ENCODE measurements at regions not wholly inside any gene's neighbourhood (a gene's known extent, or its start where the extent isn't known, plus 50 kb on each side); places are given as distances from the start of the nearest gene placed in this dataset.
"Not testable (repeated sequence)": the region's sequence is repeated elsewhere in the genome, so short reads cannot be mapped to it uniquely, and the experiment has no call there.

DNA sequence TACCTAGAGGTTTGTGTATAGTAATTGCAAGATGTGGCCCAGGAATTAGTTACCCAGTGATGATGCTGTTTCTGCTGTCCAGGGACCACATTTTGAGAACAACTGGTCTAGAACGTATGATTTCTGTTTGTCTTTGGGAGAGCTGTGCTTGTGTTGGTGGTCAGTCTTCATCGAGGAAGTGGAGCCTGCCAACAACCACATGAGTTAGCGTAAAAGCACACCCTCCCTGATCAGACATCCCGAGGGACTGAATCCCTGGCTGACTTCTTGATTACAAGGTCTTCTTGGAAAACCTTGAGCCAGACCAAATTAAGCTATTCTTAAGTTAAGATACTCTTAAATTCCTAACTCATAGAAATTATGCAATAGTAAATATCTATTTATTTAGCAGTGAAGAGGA lies 81.7 kb upstream of the ZPLD1 start:
- Mint-ChIP-seq H3K9me3 (ENCODE audit: unreplicated experiment) (no peaks in the 10 kb centered on the region), H3K27ac (ENCODE audit: unreplicated experiment) (no peak overlapping the region), H3K4me3 (ENCODE audit: unreplicated experiment) (no peak overlapping the region), H3K4me1 (ENCODE audit: unreplicated experiment) (peaks cover 2% of the 10 kb centered on the region), H3K27me3 (ENCODE audit: unreplicated experiment) (no peaks in the 10 kb centered on the region), H3K36me3 (ENCODE audit: low read depth, unreplicated experiment) (no peaks in the 10 kb centered on the region)
- TF ChIP-seq, protein P1, sequence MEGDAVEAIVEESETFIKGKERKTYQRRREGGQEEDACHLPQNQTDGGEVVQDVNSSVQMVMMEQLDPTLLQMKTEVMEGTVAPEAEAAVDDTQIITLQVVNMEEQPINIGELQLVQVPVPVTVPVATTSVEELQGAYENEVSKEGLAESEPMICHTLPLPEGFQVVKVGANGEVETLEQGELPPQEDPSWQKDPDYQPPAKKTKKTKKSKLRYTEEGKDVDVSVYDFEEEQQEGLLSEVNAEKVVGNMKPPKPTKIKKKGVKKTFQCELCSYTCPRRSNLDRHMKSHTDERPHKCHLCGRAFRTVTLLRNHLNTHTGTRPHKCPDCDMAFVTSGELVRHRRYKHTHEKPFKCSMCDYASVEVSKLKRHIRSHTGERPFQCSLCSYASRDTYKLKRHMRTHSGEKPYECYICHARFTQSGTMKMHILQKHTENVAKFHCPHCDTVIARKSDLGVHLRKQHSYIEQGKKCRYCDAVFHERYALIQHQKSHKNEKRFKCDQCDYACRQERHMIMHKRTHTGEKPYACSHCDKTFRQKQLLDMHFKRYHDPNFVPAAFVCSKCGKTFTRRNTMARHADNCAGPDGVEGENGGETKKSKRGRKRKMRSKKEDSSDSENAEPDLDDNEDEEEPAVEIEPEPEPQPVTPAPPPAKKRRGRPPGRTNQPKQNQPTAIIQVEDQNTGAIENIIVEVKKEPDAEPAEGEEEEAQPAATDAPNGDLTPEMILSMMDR (IDR thresholded peaks at IDR 0.05; ENCODE audit: unreplicated experiment) = no peak
- DNase-seq (ENCODE audit: low spot score) = no peak

DNA sequence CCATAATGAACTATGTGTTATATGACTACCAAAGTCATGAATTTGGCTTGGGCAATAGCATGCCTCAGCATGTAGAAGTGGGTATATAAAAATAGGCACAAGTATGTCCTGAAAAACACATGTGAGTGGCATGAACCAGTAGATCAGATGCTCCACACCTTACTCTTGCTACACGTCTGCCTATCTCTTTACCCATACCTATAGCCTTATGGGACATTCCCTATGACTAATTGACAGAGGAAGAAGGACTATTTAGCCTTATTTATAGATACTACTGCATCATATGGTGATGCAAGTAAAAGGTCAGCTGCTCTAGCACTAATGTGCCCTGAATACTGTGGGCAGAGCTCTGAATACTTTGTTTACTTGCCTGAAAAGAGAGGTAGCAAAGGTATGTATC lies 81.0 kb upstream of the ZPLD1 start:
- Mint-ChIP-seq H3K36me3 (ENCODE audit: low read depth, unreplicated experiment) (no peaks in the 10 kb centered on the region), H3K4me1 (ENCODE audit: unreplicated experiment) (peaks cover 2% of the 10 kb centered on the region), H3K27ac (ENCODE audit: unreplicated experiment) (no peak overlapping the region), H3K27me3 (ENCODE audit: unreplicated experiment) (no peaks in the 10 kb centered on the region), H3K9me3 (ENCODE audit: unreplicated experiment) (no peaks in the 10 kb centered on the region), H3K4me3 (ENCODE audit: unreplicated experiment) (no peak overlapping the region)
- TF ChIP-seq, protein P1 (IDR thresholded peaks at IDR 0.05; ENCODE audit: unreplicated experiment) = no peak
- no peak for DNase-seq (ENCODE audit: low spot score)

DNA sequence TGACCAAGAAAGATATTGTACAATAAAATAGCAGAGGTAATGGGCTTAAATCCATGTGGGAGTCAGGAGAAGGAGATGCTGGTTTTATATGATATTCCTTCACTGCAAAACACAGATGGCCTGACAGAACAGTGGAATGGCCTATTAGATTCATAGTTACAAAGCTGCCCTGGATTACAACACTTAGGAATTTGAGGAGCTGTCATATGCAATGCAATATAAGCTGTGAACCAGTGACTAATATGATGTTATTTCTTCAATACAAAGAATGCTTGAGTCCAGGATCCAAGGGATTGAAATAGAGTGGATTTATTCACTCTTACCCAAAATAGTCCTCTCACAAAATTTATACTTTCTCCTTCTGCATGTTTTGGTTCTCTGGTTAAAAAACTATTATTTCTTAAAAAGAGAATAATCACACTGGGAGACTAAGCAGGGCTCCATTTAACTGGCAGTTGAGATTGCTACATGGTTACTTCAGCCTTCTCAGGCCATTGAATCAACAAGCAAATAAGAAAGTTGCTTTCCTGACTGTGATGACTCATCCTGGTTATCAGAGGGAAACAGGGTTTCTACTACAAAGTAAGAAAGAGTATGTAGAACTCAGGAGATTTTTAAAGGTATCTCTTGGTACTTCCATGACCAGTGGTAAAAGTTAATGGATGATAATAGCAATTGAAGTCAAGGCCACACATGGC lies 79.8 kb upstream of the ZPLD1 start:
- Mint-ChIP-seq H3K4me3 (ENCODE audit: unreplicated experiment) (no peak overlapping the region), H3K27ac (ENCODE audit: unreplicated experiment) (no peak overlapping the region), H3K36me3 (ENCODE audit: low read depth, unreplicated experiment) (no peaks in the 10 kb centered on the region), H3K4me1 (ENCODE audit: unreplicated experiment) (peaks cover 2% of the 10 kb centered on the region), H3K27me3 (ENCODE audit: unreplicated experiment) (no peaks in the 10 kb centered on the region), H3K9me3 (ENCODE audit: unreplicated experiment) (no peaks in the 10 kb centered on the region)
- TF ChIP-seq, protein P1 (IDR thresholded peaks at IDR 0.05; ENCODE audit: unreplicated experiment) = no peak
- DNase-seq (ENCODE audit: low spot score) = no peak

DNA sequence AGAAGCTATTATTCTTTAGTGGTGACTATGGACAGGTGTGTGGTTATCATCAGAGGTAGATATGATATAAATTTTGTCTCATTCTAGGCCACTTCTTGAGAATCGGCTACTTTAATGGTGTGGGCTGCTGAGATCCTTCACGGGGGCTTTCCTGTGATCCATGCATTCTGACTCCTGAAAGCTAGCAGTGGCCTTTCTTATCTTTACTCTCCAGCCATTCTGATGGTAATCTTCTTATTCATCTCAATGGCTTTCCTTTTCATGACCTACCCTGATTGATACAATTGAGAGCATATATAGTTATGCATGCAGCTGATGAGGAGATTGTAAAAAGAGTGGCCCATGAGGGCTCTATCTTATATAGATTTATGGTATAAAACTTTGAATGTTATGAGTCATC lies 78.3 kb upstream of the ZPLD1 start:
- no peaks in the 10 kb centered on the region for H3K36me3 Mint-ChIP-seq (ENCODE audit: low read depth, unreplicated experiment)
- H3K4me3 Mint-ChIP-seq (ENCODE audit: unreplicated experiment) = no peak overlapping the region
- peaks cover 2% of the 10 kb centered on the region for H3K4me1 Mint-ChIP-seq (ENCODE audit: unreplicated experiment)
- no peaks in the 10 kb centered on the region for H3K9me3 Mint-ChIP-seq (ENCODE audit: unreplicated experiment)
- no peaks in the 10 kb centered on the region for H3K27me3 Mint-ChIP-seq (ENCODE audit: unreplicated experiment)
- H3K27ac Mint-ChIP-seq (ENCODE audit: unreplicated experiment) = no peak overlapping the region
- DNase-seq (ENCODE audit: low spot score) = no peak
- TF ChIP-seq, protein P1 (IDR thresholded peaks at IDR 0.05; ENCODE audit: unreplicated experiment) = no peak

DNA sequence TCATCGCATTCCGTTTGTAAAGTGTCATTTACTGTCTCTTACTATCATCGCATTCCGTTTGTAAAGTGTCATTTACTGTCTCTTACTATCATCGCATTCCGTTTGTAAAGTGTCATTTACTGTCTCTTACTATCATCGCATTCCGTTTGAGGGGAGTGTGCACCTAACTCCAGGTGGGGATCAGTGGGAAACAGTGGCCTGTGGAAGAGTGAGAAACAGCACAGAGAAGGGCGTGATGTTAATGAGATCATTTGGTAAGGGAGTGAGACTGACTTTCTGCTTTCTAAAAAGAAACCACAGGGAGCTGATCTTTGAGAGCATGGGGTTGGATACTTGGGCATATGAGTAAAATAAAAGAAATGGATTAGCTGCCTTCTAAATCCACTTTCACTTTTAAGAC lies 77.5 kb upstream of the ZPLD1 start:
- not testable (repeated sequence) for DNase-seq (ENCODE audit: low spot score); H3K4me1 Mint-ChIP-seq (ENCODE audit: unreplicated experiment); H3K27ac Mint-ChIP-seq (ENCODE audit: unreplicated experiment); H3K36me3 Mint-ChIP-seq (ENCODE audit: low read depth, unreplicated experiment); H3K27me3 Mint-ChIP-seq (ENCODE audit: unreplicated experiment); H3K9me3 Mint-ChIP-seq (ENCODE audit: unreplicated experiment); H3K4me3 Mint-ChIP-seq (ENCODE audit: unreplicated experiment)
